Posterior vena cava (tissue), 2 donors: ENCODE measurements at regions not wholly inside any gene's neighbourhood (a gene's known extent, or its start where the extent isn't known, plus 50 kb on each side); places are given as distances from the start of the nearest gene placed in this dataset.

ENCODE experiments used
- DNase-seq: peaks from one replicate; pipeline ENCODE4 v3.0.0-alpha.2; 2020; ENCODE audit warnings: low spot score
- intact Hi-C, 2 donors: fragments of 100-400 bp; cut with DNase I; formaldehyde crosslinking; loops; one replicate each; pipeline versions ENCODE4 v1.14.1 to v1.14.2; 2022 to 2023
- donor health status: DM: yes; HTN: yes; CAD: no.
- donor health status: DM: yes; HTN: yes; CAD: no.

GRCh38 chr4:53784112-53784511, 192.8 kb upstream of the LNX1 start:
- intact Hi-C loops, result no loop called here
- no peak for DNase-seq

- intact Hi-C loops, result no loop called here
- no peak for DNase-seq
These were observed 192.0 kb upstream of the LNX1 start for GRCh38 chr4:53783208-53783859.

GRCh38 chr4:53782458-53782845, 191.2 kb upstream of the LNX1 start:
- DNase-seq, result no peak
- intact Hi-C loops, result no loop called here

GRCh38 chr4:53781629-53782457, 190.6 kb upstream of the LNX1 start:
- intact Hi-C loops, result no loop called here
- DNase-seq, result no peak

GRCh38 chr4:53780736-53781400, 189.6 kb upstream of the LNX1 start:
- DNase-seq, result no peak
- intact Hi-C loops, result no loop called here

- intact Hi-C loops, result no loop called here
- no peak for DNase-seq
These were observed 187.7 kb upstream of the LNX1 start for GRCh38 chr4:53779025-53779424.

- intact Hi-C loops, result no loop called here
- DNase-seq, result no peak
These were observed 186.9 kb upstream of the LNX1 start for GRCh38 chr4:53778155-53778554.

GRCh38 chr4:53777244-53777984, 186.1 kb upstream of the LNX1 start:
- no peak for DNase-seq

GRCh38 chr4:53776141-53776540, 184.9 kb upstream of the LNX1 start:
- DNase-seq, result no peak
- intact Hi-C loops, result no loop called here

More at GRCh38 chr4:53777244-53777984, 186.1 kb upstream of the LNX1 start:
- intact Hi-C loops, result no loop called here

GRCh38 chr4:53775381-53775780, 184.1 kb upstream of the LNX1 start:
- intact Hi-C loops, result no loop called here
- no peak for DNase-seq

- DNase-seq, result no peak
- intact Hi-C loops, result no loop called here
These were observed 180.0 kb upstream of the LNX1 start for GRCh38 chr4:53771326-53771725.

- no peak for DNase-seq
These were observed 176.2 kb upstream of the LNX1 start for GRCh38 chr4:53767482-53767881.

GRCh38 chr4:53764761-53765490, 173.6 kb upstream of the LNX1 start:
- intact Hi-C loops, result no loop called here
- no peak for DNase-seq

More at GRCh38 chr4:53767482-53767881, 176.2 kb upstream of the LNX1 start:
- intact Hi-C loops, result no loop called here

GRCh38 chr4:53763813-53764597, 172.7 kb upstream of the LNX1 start:
- no peak for DNase-seq
- intact Hi-C loops, result no loop called here

- DNase-seq, result no peak
- intact Hi-C loops, result no loop called here
These were observed 164.4 kb upstream of the LNX1 start for GRCh38 chr4:53755656-53756055.

GRCh38 chr4:53752124-53752523, 160.8 kb upstream of the LNX1 start:
- intact Hi-C loops, result no loop called here
- no peak for DNase-seq

- no peak for DNase-seq
- intact Hi-C loops, result no loop called here
These were observed 157.1 kb upstream of the LNX1 start for GRCh38 chr4:53748328-53748772.

GRCh38 chr4:53747401-53747800, 156.1 kb upstream of the LNX1 start:
- intact Hi-C loops, result no loop called here
- DNase-seq, result no peak
